Liver (tissue), 8 donors: ENCODE measurements at regions not wholly inside any gene's neighbourhood (a gene's known extent, or its start where the extent isn't known, plus 50 kb on each side); places are given as distances from the start of the nearest gene placed in this dataset.

ENCODE experiments used
- DNase-seq: peaks from one replicate; pipeline ENCODE4 v3.0.0-alpha.2; 2017; ENCODE audit warnings: low spot score
- H3K27ac ChIP-seq, 2 donors: one replicate each; pipeline ENCODE4 v1.7.0; 2013; ENCODE audit warnings: inconsistent platforms in 2 of 2, low read length in 2 of 2, control low read depth in 1 of 2, low read depth in 1 of 2, mild to moderate bottlenecking in 1 of 2
- H3K27me3 ChIP-seq, 4 donors: one replicate each; pipeline versions ENCODE4 v1.6.1 to v1.7.0; 2013; ENCODE audit warnings: low read length in 3 of 4, inconsistent platforms in 1 of 4, mild to moderate bottlenecking in 1 of 4, moderate library complexity in 1 of 4; ENCODE audit not compliant: control insufficient read depth in 4 of 4, insufficient read depth in 4 of 4
- H3K36me3 ChIP-seq, 4 donors: one replicate each; pipeline versions ENCODE4 v1.6.1 to v1.7.0; 2013; ENCODE audit warnings: low read length in 3 of 4, mild to moderate bottlenecking in 3 of 4, low read depth in 1 of 4, moderate library complexity in 1 of 4; ENCODE audit not compliant: control insufficient read depth in 4 of 4, insufficient read depth in 3 of 4
- H3K4me1 ChIP-seq, 4 donors: one replicate each; pipeline versions ENCODE4 v1.6.1 to v1.7.0; 2013; ENCODE audit warnings: low read length in 3 of 4, mild to moderate bottlenecking in 3 of 4, moderate library complexity in 1 of 4; ENCODE audit not compliant: control insufficient read depth in 4 of 4, insufficient read depth in 4 of 4
- H3K4me3 ChIP-seq, 3 donors: one replicate each; pipeline versions ENCODE4 v1.6.1 to v1.7.0; 2013; ENCODE audit warnings: low read length in 3 of 3, control low read depth in 1 of 3, low read depth in 1 of 3, mild to moderate bottlenecking in 1 of 3
- H3K9ac ChIP-seq, 2 donors: one replicate each; pipeline ENCODE4 v1.7.0; 2013; ENCODE audit warnings: low read length in 2 of 2, mild to moderate bottlenecking in 2 of 2, moderate library complexity in 2 of 2, control low read depth in 1 of 2, low read depth in 1 of 2
- H3K9me3 ChIP-seq, 4 donors: one replicate each; pipeline versions ENCODE4 v1.6.1 to v1.7.0; 2013; ENCODE audit warnings: low read length in 3 of 4; ENCODE audit not compliant: control insufficient read depth in 4 of 4
- CTCF ChIP-seq: fragments of 150-350 bp; IDR thresholded peaks from 2 replicates; pipeline ENCODE4 v1.5.1; 2017; ENCODE audit warnings: improper control_type of control experiment, low read depth, low read length; ENCODE audit not compliant: missing input control
- JUND ChIP-seq, 2 donors: IDR thresholded peaks; 2 replicates each; pipeline ENCODE4 v1.6.1; 2016; ENCODE audit warnings: antibody characterized with exemption in 2 of 2
- RAD21 ChIP-seq, 2 donors: IDR thresholded peaks; 2 replicates each; pipeline ENCODE4 v1.6.1; 2016; ENCODE audit warnings: antibody characterized with exemption in 2 of 2, mild to moderate bottlenecking in 2 of 2
- REST ChIP-seq: IDR thresholded peaks from 2 replicates; pipeline ENCODE4 v1.6.1; 2016; ENCODE audit warnings: antibody characterized with exemption, mild to moderate bottlenecking
- WGBS: extraction: QIAGEN DNeasy Blood & Tissue Kit; methylation state at CpG from one replicate; pipeline ENCODE4 v1.1.7; 2013; 5-methylcytosine and 5-hydroxymethylcytosine counted together
- donor health status: healthy.
- donor health status: healthy.
- donor health status: healthy.
- donor health status: healthy.
- donor health status: healthy.

- peak overlapping the region in 1 of 3 donors; percentile 32 for H3K4me3 ChIP-seq
- WGBS, result 10% methylated on average over 55 of the region's 55 CpGs
Measured at GRCh38 chr1:869499-870244, 54.1 kb upstream of the SAMD11 start.

More at GRCh38 chr1:869499-870244, 54.1 kb upstream of the SAMD11 start:
- H3K9ac ChIP-seq, result no peak overlapping the region
- no peak for TF ChIP-seq JUND (IDR thresholded peaks at IDR 0.05)
- peak; percentile 73 for TF ChIP-seq CTCF
- peak in 1 of 2 donors; percentile 46 for TF ChIP-seq RAD21 (IDR thresholded peaks at IDR 0.05)
- TF ChIP-seq REST, result no peak
- no peaks in the 10 kb centered on the region for H3K27me3 ChIP-seq
- H3K4me1 ChIP-seq, result peaks cover 0 to 3% (median 0%) of the 10 kb centered on the region in 4 donors
- DNase-seq, result peak; percentile 81
- H3K27ac ChIP-seq, result no peak overlapping the region
- H3K9me3 ChIP-seq, result no peaks in the 10 kb centered on the region
- H3K36me3 ChIP-seq, result no peaks in the 10 kb centered on the region
